HCT116 (cell line): ENCODE measurements at regions not wholly inside any gene's neighbourhood (a gene's known extent, or its start where the extent isn't known, plus 50 kb on each side); places are given as distances from the start of the nearest gene placed in this dataset.

Experiments
- ATAC-seq: fragments of 200-7000 bp; cut with Tn5 transposase; 2 replicates; pipeline ENCODE4 v1.9.1; 2020; ENCODE audit warnings: mild to moderate bottlenecking, moderate library complexity
- BruUV-seq: library from RNA; stranded (reverse); fragments of 400-500 nt; replicated peaks from 2 replicates; lab custom pipeline; 2021; lab: Mats Ljungman, UMichigan
- CTCF ChIA-PET: fragments of 300-600 bp; sonication (Branson Sonifier 250); formaldehyde crosslinking; loops from one replicate; lab custom pipeline; 2021; ENCODE audit warnings: antibody characterized with exemption; lab: Charles Lee
- POLR2A ChIA-PET: fragments of 300-600, 350-600 bp; sonication (Branson Sonifier 250); formaldehyde crosslinking; loops from one replicate; lab custom pipeline; 2021; ENCODE audit warnings: antibody characterized with exemption; lab: Charles Lee
- RAD21 ChIA-PET, 2 experiments: fragments of 300-600 bp; sonication (Branson Sonifier 250); formaldehyde crosslinking; loops; one replicate each; lab custom pipeline; 2023; ENCODE audit warnings: low total read pairs in 2 of 2; ENCODE audit not compliant: uncharacterized antibody in 2 of 2, unreplicated experiment in 2 of 2, low non-redundant PET in 1 of 2; lab: Charles Lee
- DNase-seq: peaks from one replicate; pipeline ENCODE4 v3.0.0-alpha.2; 2010; ENCODE audit warnings: low read depth, low spot score
- H2AFZ ChIP-seq: fragments of 200-600 bp; shearing (Covaris generic), sonication (generic); 2 replicates; pipeline ENCODE4 v1.6.1; 2017; ENCODE audit warnings: low read depth, mixed run types, mixed read lengths, antibody characterized with exemption, low read length; ENCODE audit not compliant: poor library complexity, severe bottlenecking
- H3K27ac ChIP-seq: 2 replicates; pipeline ENCODE4 v1.5.1; 2012; ENCODE audit warnings: low read depth, low read length
- H3K27me3 ChIP-seq: fragments of 200-600 bp; sonication (generic); 2 replicates; pipeline ENCODE4 v1.6.1; 2016; ENCODE audit warnings: mixed run types, low read length, mixed read lengths; ENCODE audit not compliant: insufficient read depth
- H3K36me3 ChIP-seq, 2 experiments: fragments of 200-500 bp in 1 of 2; fragments of 200-600 bp in 1 of 2; sonication (Bioruptor generic) in 1 of 2; sonication (generic) in 1 of 2; 2 replicates each; pipeline versions ENCODE4 v1.5.1 to v1.6.1; 2014 to 2016; ENCODE audit warnings: low read length in 2 of 2, inconsistent platforms in 1 of 2, mixed read lengths in 1 of 2, mixed run types in 1 of 2; ENCODE audit not compliant: insufficient read depth in 2 of 2, control insufficient read depth in 1 of 2
- H3K4me1 ChIP-seq, 2 experiments: fragments of 200-600 bp in 1 of 2; sonication (generic) in 1 of 2; 2 replicates each; pipeline versions ENCODE4 v1.5.1 to v1.6.1; 2012 to 2017; ENCODE audit warnings: low read length in 2 of 2, inconsistent platforms in 1 of 2, mild to moderate bottlenecking in 1 of 2, mixed read lengths in 1 of 2, mixed run types in 1 of 2, moderate library complexity in 1 of 2; ENCODE audit not compliant: insufficient read depth in 2 of 2, control insufficient read depth in 1 of 2
- H3K4me2 ChIP-seq: fragments of 200-600 bp; sonication (generic); 2 replicates; pipeline ENCODE4 v1.6.1; 2017; ENCODE audit warnings: mixed run types, low read length, mixed read lengths
- H3K4me3 ChIP-seq, 2 experiments: fragments of 200-600 bp in 1 of 2; sonication (generic) in 1 of 2; replicated peaks in 1 of 2; 2 replicates each; pipeline ENCODE4 v1.5.1; 2011 to 2016; ENCODE audit warnings: low read length in 2 of 2, control low read depth in 1 of 2, low read depth in 1 of 2, mild to moderate bottlenecking in 1 of 2, mixed read lengths in 1 of 2, mixed run types in 1 of 2
- H3K79me2 ChIP-seq: fragments of 200-600 bp; sonication (generic); 2 replicates; pipeline ENCODE4 v1.6.1; 2017; ENCODE audit warnings: mild to moderate bottlenecking, mixed run types, low read length, moderate library complexity, mixed read lengths; ENCODE audit not compliant: insufficient read depth
- H3K9ac ChIP-seq: fragments of 200-600 bp; sonication (generic); 2 replicates; pipeline ENCODE4 v1.6.1; 2016; ENCODE audit warnings: low read length, mixed read lengths
- H3K9me2 ChIP-seq: fragments of 200-600 bp; sonication (generic), shearing (Covaris generic); 2 replicates; pipeline ENCODE4 v1.6.1; 2017; ENCODE audit warnings: mixed run types, mild to moderate bottlenecking, moderate library complexity; ENCODE audit not compliant: insufficient read depth
- H3K9me3 ChIP-seq, 2 experiments: fragments of 200-500 bp in 1 of 2; fragments of 200-600 bp in 1 of 2; sonication (Bioruptor generic) in 1 of 2; sonication (generic) in 1 of 2; 2 replicates each; pipeline ENCODE4 v1.6.1; 2014 to 2017; ENCODE audit warnings: low read length in 2 of 2, mixed read lengths in 2 of 2, inconsistent platforms in 1 of 2, low read depth in 1 of 2, mild to moderate bottlenecking in 1 of 2, mixed run types in 1 of 2, moderate library complexity in 1 of 2; ENCODE audit not compliant: control insufficient read depth in 1 of 2, insufficient read depth in 1 of 2
- H4K20me1 ChIP-seq: fragments of 200-600 bp; sonication (generic), shearing (Covaris generic); 2 replicates; pipeline ENCODE4 v1.6.1; 2017; ENCODE audit warnings: mixed run types, mild to moderate bottlenecking, moderate library complexity; ENCODE audit not compliant: insufficient read depth
- JUND ChIP-seq: IDR thresholded peaks from 2 replicates; pipeline ENCODE4 v1.6.1; 2012
- SRF ChIP-seq: IDR thresholded peaks from 2 replicates; pipeline ENCODE4 v1.6.1; 2012; ENCODE audit warnings: low read depth
- YY1 ChIP-seq: IDR thresholded peaks from 2 replicates; pipeline ENCODE4 v1.6.1; 2011; ENCODE audit warnings: low read length, low read depth, moderate library complexity, mild to moderate bottlenecking; ENCODE audit not compliant: insufficient replicate concordance; ENCODE audit errors: extremely low read depth
- intact Hi-C: fragments of 100-400 bp; cut with micrococcal nuclease; formaldehyde crosslinking; loops from 2 replicates; pipeline ENCODE4 v1.10.0; 2022
- TF ChIP-seq, protein P1 (sequence below): IDR thresholded peaks from 2 replicates; pipeline ENCODE4 v1.6.1; 2011; ENCODE audit warnings: mild to moderate bottlenecking, low read length, moderate library complexity; ENCODE audit not compliant: insufficient replicate concordance; ENCODE audit errors: extremely low read depth

DNA sequence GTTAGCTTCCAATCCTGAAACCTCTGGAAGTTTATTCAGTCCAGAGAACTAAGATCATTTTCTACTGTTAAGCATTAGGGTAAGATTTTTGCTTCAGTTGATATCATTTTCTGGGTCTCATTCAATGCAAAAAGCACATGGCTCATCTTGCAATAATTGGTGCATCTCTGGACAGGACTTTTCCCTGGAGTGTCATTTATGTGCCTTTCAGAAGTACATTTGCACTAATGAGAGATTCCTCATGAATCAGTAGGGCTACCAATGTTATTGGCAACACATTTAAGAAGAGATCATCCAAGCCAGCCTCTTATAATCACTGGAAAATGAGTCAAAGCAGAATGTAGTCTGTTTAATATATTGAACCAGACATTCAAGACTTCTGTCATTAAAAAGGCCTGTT, 224.2 kb upstream of the CHRNA7 start:
- H3K4me3 ChIP-seq: no peak overlapping the region
- H3K27ac ChIP-seq: no peak overlapping the region
- TF ChIP-seq YY1 (no peak), SRF (no peak)
- TF ChIP-seq, protein P1, sequence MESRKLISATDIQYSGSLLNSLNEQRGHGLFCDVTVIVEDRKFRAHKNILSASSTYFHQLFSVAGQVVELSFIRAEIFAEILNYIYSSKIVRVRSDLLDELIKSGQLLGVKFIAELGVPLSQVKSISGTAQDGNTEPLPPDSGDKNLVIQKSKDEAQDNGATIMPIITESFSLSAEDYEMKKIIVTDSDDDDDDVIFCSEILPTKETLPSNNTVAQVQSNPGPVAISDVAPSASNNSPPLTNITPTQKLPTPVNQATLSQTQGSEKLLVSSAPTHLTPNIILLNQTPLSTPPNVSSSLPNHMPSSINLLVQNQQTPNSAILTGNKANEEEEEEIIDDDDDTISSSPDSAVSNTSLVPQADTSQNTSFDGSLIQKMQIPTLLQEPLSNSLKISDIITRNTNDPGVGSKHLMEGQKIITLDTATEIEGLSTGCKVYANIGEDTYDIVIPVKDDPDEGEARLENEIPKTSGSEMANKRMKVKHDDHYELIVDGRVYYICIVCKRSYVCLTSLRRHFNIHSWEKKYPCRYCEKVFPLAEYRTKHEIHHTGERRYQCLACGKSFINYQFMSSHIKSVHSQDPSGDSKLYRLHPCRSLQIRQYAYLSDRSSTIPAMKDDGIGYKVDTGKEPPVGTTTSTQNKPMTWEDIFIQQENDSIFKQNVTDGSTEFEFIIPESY: no peak
- TF ChIP-seq, all 23 proteins: peak for 0
- POLR2A ChIA-PET: no interaction called here
- Histone ChIP-seq H2AFZ (no peak overlapping the region), H3K27me3 (no peaks in the 10 kb centered on the region; the same call in 1 of the 2 replicates), H3K4me2 (no peak overlapping the region), H3K4me1 (peaks cover 3 to 8% of the 10 kb centered on the region in 2 experiments; a peak in 2 of 4 replicates), H4K20me1 (no peaks in the 10 kb centered on the region), H3K9me2 (no peaks in the 10 kb centered on the region), H3K79me2 (no peaks in the 10 kb centered on the region), H3K36me3 (no peaks in the 10 kb centered on the region), H3K9ac (no peak overlapping the region), H3K9me3 (no peaks in the 10 kb centered on the region)
- CTCF ChIA-PET: no interaction called here
- intact Hi-C loops: no loop called here
- no peak for ATAC-seq
- RAD21 ChIA-PET: no interaction called here
- BruUV-seq: no TSS peak
- DNase-seq: no peak

DNA sequence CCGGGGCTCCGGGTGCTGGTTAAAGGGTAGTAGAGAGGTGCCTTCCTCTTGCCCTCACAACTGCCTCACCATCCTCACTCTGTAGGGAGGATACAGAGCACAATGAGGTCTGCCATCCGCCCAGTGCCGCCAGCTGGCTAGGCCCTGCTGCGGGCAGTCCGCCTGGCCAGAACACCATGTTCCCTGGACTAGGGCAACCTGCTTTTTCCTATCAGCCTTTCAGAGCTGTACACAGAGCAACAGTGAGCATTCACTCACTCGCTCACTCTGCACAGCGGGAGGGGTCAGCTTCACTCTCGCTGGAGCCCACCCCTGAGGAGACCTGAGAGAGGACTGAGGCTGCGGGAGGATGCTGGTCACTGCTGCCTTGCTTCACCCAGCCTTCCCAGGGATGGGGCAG, 218.7 kb upstream of the CHRNA7 start:
- ChIA-PET POLR2A (no interaction called here), CTCF (no interaction called here), RAD21 (no interaction called here)
- no peak for DNase-seq
- Histone ChIP-seq H4K20me1 (no peaks in the 10 kb centered on the region), H3K27me3 (no peaks in the 10 kb centered on the region; the same call in 1 of the 2 replicates), H3K9me3 (no peaks in the 10 kb centered on the region), H3K4me1 (no peaks in the 10 kb centered on the region), H3K9me2 (no peaks in the 10 kb centered on the region), H3K36me3 (no peaks in the 10 kb centered on the region), H3K9ac (no peak overlapping the region), H3K4me2 (no peak overlapping the region), H3K4me3 (no peak overlapping the region), H3K27ac (no peak overlapping the region), H2AFZ (no peak overlapping the region), H3K79me2 (no peaks in the 10 kb centered on the region)
- intact Hi-C loops: no loop called here
- no peak for ATAC-seq
- TF ChIP-seq YY1 (no peak), JUND (no peak)
- no TSS peak for BruUV-seq
